IMR-90 (cell line): ENCODE measurements at regions not wholly inside any gene's neighbourhood (a gene's known extent, or its start where the extent isn't known, plus 50 kb on each side); places are given as distances from the start of the nearest gene placed in this dataset.

ENCODE experiments used
- ATAC-seq: fragments of 200-7000 bp; cut with Tn5 transposase; 2 replicates; pipeline ENCODE4 v1.9.1; 2020; ENCODE audit warnings: low read depth, mild to moderate bottlenecking, moderate library complexity
- BruUV-seq: library from RNA; stranded (reverse); fragments of 400-500 nt; replicated peaks from 2 replicates; lab custom pipeline; 2021; lab: Mats Ljungman, UMichigan
- CTCF ChIA-PET: fragments of 300-600 bp; formaldehyde crosslinking; extraction: SDS; loops from one replicate; lab custom pipeline; 2021; ENCODE audit warnings: antibody characterized with exemption; lab: Yijun Ruan, JAX
- POLR2A ChIA-PET: fragments of 300-600 bp; sonication (Branson Sonifier 250); formaldehyde crosslinking; loops from one replicate; lab custom pipeline; 2022; ENCODE audit warnings: antibody characterized with exemption; ENCODE audit not compliant: unreplicated experiment; lab: Charles Lee
- DNase-seq: peaks from one replicate; pipeline ENCODE4 v3.0.0; 2013
- H2AFZ ChIP-seq: replicated peaks from 2 replicates; pipeline ENCODE3; 2013; ENCODE audit warnings: low read length, mild to moderate bottlenecking; ENCODE audit not compliant: poor library complexity
- H2AK5ac ChIP-seq: 2 replicates; pipeline ENCODE4 v1.6.1; 2013; ENCODE audit warnings: low read depth, low read length, inconsistent platforms
- H2AK9ac ChIP-seq: replicated peaks from 2 replicates; pipeline ENCODE3; 2013; ENCODE audit warnings: mild to moderate bottlenecking, low read depth, low read length, moderate library complexity; ENCODE audit not compliant: poor library complexity
- H2BK120ac ChIP-seq: 2 replicates; pipeline ENCODE4 v1.6.1; 2013; ENCODE audit warnings: low read depth, low read length, inconsistent platforms
- H2BK15ac ChIP-seq: 3 replicates; pipeline ENCODE4 v1.6.1; 2013; ENCODE audit warnings: low read depth, low read length, inconsistent platforms
- H2BK20ac ChIP-seq: 2 replicates; pipeline ENCODE4 v1.6.1; 2013; ENCODE audit warnings: low read depth, mild to moderate bottlenecking, inconsistent platforms, low read length, moderate library complexity
- H2BK5ac ChIP-seq: 2 replicates; pipeline ENCODE4 v1.6.1; 2013; ENCODE audit warnings: mild to moderate bottlenecking, low read depth, low read length, inconsistent platforms; ENCODE audit not compliant: poor library complexity, severe bottlenecking
- H3K14ac ChIP-seq: replicated peaks from 2 replicates; pipeline ENCODE4 v1.6.1; 2013; ENCODE audit warnings: low read depth, low read length, inconsistent platforms
- H3K18ac ChIP-seq: 2 replicates; pipeline ENCODE4 v1.6.1; 2013; ENCODE audit warnings: low read depth, low read length, control low read depth
- H3K23ac ChIP-seq: 2 replicates; pipeline ENCODE4 v1.6.1; 2013; ENCODE audit warnings: low read depth, low read length, inconsistent platforms
- H3K27ac ChIP-seq: 2 replicates; pipeline ENCODE4 v1.5.1; 2013; ENCODE audit warnings: mild to moderate bottlenecking, control low read depth, low read length; ENCODE audit not compliant: insufficient read depth
- H3K27me3 ChIP-seq: 2 replicates; pipeline ENCODE4 v1.6.1; 2013; ENCODE audit warnings: low read length; ENCODE audit not compliant: control insufficient read depth, insufficient read depth
- H3K36me3 ChIP-seq: 2 replicates; pipeline ENCODE4 v1.6.1; 2013; ENCODE audit warnings: low read length, mixed read lengths; ENCODE audit not compliant: control insufficient read depth, insufficient read depth
- H3K4ac ChIP-seq: 2 replicates; pipeline ENCODE4 v1.6.1; 2013; ENCODE audit warnings: low read depth, low read length, inconsistent platforms
- H3K4me1 ChIP-seq: 2 replicates; pipeline ENCODE4 v1.6.1; 2013; ENCODE audit warnings: low read length, mixed read lengths; ENCODE audit not compliant: control insufficient read depth, insufficient read depth
- H3K4me2 ChIP-seq: 2 replicates; pipeline ENCODE4 v1.6.1; 2013; ENCODE audit warnings: low read depth, mild to moderate bottlenecking, control low read depth, low read length, moderate library complexity
- H3K4me3 ChIP-seq: 2 replicates; pipeline ENCODE4 v1.5.1; 2013; ENCODE audit warnings: low read depth, mild to moderate bottlenecking, control low read depth, low read length, moderate library complexity; ENCODE audit not compliant: insufficient read depth
- H3K56ac ChIP-seq: 2 replicates; pipeline ENCODE4 v1.6.1; 2013; ENCODE audit warnings: low read length, inconsistent platforms; ENCODE audit not compliant: insufficient read depth; ENCODE audit errors: extremely low read depth
- H3K79me1 ChIP-seq, 2 experiments: 2 replicates each; pipeline ENCODE4 v1.6.1; 2013; ENCODE audit warnings: low read length in 2 of 2, inconsistent platforms in 1 of 2, low read depth in 1 of 2
- H3K9ac ChIP-seq: 2 replicates; pipeline ENCODE4 v1.6.1; 2013; ENCODE audit warnings: low read depth, low read length, control low read depth
- H3K9me1 ChIP-seq: 2 replicates; pipeline ENCODE4 v1.6.1; 2013; ENCODE audit warnings: low read length, inconsistent platforms; ENCODE audit not compliant: insufficient read depth
- H3K9me3 ChIP-seq: 2 replicates; pipeline ENCODE4 v1.6.1; 2013; ENCODE audit warnings: low read length; ENCODE audit not compliant: control insufficient read depth, insufficient read depth
- H4K20me1 ChIP-seq: 2 replicates; pipeline ENCODE4 v1.6.1; 2013; ENCODE audit warnings: low read length, inconsistent platforms; ENCODE audit not compliant: insufficient read depth
- H4K5ac ChIP-seq: 2 replicates; pipeline ENCODE4 v1.6.1; 2013; ENCODE audit warnings: mild to moderate bottlenecking, low read depth, low read length, control low read depth
- H4K8ac ChIP-seq, 2 experiments: 2 replicates each; pipeline ENCODE4 v1.6.1; 2013; ENCODE audit warnings: low read depth in 2 of 2, low read length in 2 of 2, control low read depth in 1 of 2, inconsistent platforms in 1 of 2
- H4K91ac ChIP-seq: 2 replicates; pipeline ENCODE4 v1.6.1; 2013; ENCODE audit warnings: low read depth, low read length, inconsistent platforms; ENCODE audit not compliant: insufficient read depth
- BHLHE40 ChIP-seq: fragments of 150-350 bp; IDR thresholded peaks from 2 replicates; pipeline ENCODE4 v1.6.1; 2016; ENCODE audit warnings: mild to moderate bottlenecking, low read depth, low read length
- CEBPB ChIP-seq: IDR thresholded peaks from 2 replicates; pipeline ENCODE4 v1.6.1; 2012; ENCODE audit warnings: low read depth, low read length, improper control_type of control experiment
- CHD1 ChIP-seq: IDR thresholded peaks from 2 replicates; pipeline ENCODE4 v1.6.1; 2012; ENCODE audit warnings: low read depth, low read length, improper control_type of control experiment
- CTCF ChIP-seq: conservative IDR thresholded peaks from 2 replicates; pipeline ENCODE4 v1.5.1; 2012; ENCODE audit warnings: mild to moderate bottlenecking, low read depth, low read length, improper control_type of control experiment
- FOS ChIP-seq: fragments of 150-350 bp; IDR thresholded peaks from 2 replicates; pipeline ENCODE4 v1.6.1; 2016; ENCODE audit warnings: low read depth, low read length
- MAFK ChIP-seq: IDR thresholded peaks from 2 replicates; pipeline ENCODE4 v1.6.1; 2012; ENCODE audit warnings: low read depth, low read length, improper control_type of control experiment
- MAZ ChIP-seq: IDR thresholded peaks from 2 replicates; pipeline ENCODE4 v1.6.1; 2012; ENCODE audit warnings: low read depth, mild to moderate bottlenecking, low read length, improper control_type of control experiment, moderate library complexity, borderline replicate concordance
- MXI1 ChIP-seq: IDR thresholded peaks from 2 replicates; pipeline ENCODE4 v1.6.1; 2012; ENCODE audit warnings: low read depth, mild to moderate bottlenecking, low read length, moderate library complexity, borderline replicate concordance
- NFE2L2 ChIP-seq: fragments of 150-350 bp; IDR thresholded peaks from 2 replicates; pipeline ENCODE4 v1.6.1; 2016; ENCODE audit warnings: low read depth, mild to moderate bottlenecking, low read length
- POLR2A ChIP-seq: IDR thresholded peaks from 2 replicates; pipeline ENCODE4 v1.6.1; 2012; ENCODE audit warnings: mild to moderate bottlenecking, low read depth, low read length
- RAD21 ChIP-seq: IDR thresholded peaks from 2 replicates; pipeline ENCODE4 v1.6.1; 2012; ENCODE audit warnings: low read length, improper control_type of control experiment
- RCOR1 ChIP-seq: IDR thresholded peaks from 2 replicates; pipeline ENCODE4 v1.6.1; 2012; ENCODE audit warnings: mild to moderate bottlenecking, low read length, improper control_type of control experiment; ENCODE audit not compliant: insufficient replicate concordance
- RFX5 ChIP-seq: IDR thresholded peaks from 2 replicates; pipeline ENCODE4 v1.8.0; 2012; ENCODE audit warnings: low read depth, mild to moderate bottlenecking, low read length, moderate library complexity
- SMC3 ChIP-seq: fragments of 150-350 bp; IDR thresholded peaks from 2 replicates; pipeline ENCODE4 v1.6.1; 2016; ENCODE audit warnings: low read depth, mild to moderate bottlenecking, antibody characterized with exemption, low read length, moderate library complexity
- dilution Hi-C: fragments of 300-500 bp; cut with HindIII; formaldehyde crosslinking; loops from one replicate; pipeline ENCODE4 v1.14.3; 2018; ENCODE audit warnings: low sequenced_read_pairs; ENCODE audit not compliant: unreplicated experiment
- in situ Hi-C: fragments of 300-500 bp; cut with MboI; formaldehyde crosslinking; loops from 3 replicates; pipeline ENCODE4 v1.14.3; 2019; ENCODE audit warnings: low sequenced_read_pairs, inconsistent platforms, mixed read lengths
- intact Hi-C: fragments of 100-400 bp; cut with micrococcal nuclease; formaldehyde crosslinking; loops from 2 replicates; pipeline ENCODE4 v1.10.0; 2022
- TF ChIP-seq, protein P1 (sequence below): fragments of 150-350 bp; IDR thresholded peaks from 2 replicates; pipeline ENCODE4 v1.6.1; 2016; ENCODE audit warnings: low read depth, mild to moderate bottlenecking, low read length, moderate library complexity, borderline replicate concordance
- TF ChIP-seq, protein P2 (sequence below): fragments of 150-350 bp; IDR thresholded peaks from 2 replicates; pipeline ENCODE4 v1.6.1; 2017; ENCODE audit warnings: mild to moderate bottlenecking, antibody characterized with exemption, low read length, low read depth

- Histone ChIP-seq H3K27me3 (no peaks in the 10 kb centered on the region), H2BK120ac (no peak overlapping the region), H4K8ac (no peak overlapping the region), H3K14ac (no peak overlapping the region), H3K27ac (no peak overlapping the region), H3K9me1 (no peaks in the 10 kb centered on the region), H3K4me2 (no peak overlapping the region), H2AK9ac (no peak overlapping the region), H4K91ac (no peak overlapping the region), H3K9ac (no peak overlapping the region), H4K20me1 (no peaks in the 10 kb centered on the region), H3K4me3 (no peak overlapping the region), H3K79me1 (no peaks in the 10 kb centered on the region), H3K4me1 (no peaks in the 10 kb centered on the region), H3K56ac (no peak overlapping the region), H3K18ac (no peak overlapping the region), H2BK20ac (no peak overlapping the region), H4K5ac (no peak overlapping the region), H3K4ac (no peak overlapping the region), H2AFZ (no peak overlapping the region), H3K36me3 (no peaks in the 10 kb centered on the region), H3K9me3 (no peaks in the 10 kb centered on the region; the same call in 1 of the 2 replicates), H2BK15ac (no peak overlapping the region), H2BK5ac (no peak overlapping the region), H2AK5ac (no peak overlapping the region), H3K23ac (no peak overlapping the region)
- ATAC-seq, result no peak
- intact Hi-C loops, result no loop called here
- BruUV-seq, result no TSS peak
- POLR2A ChIA-PET, result no interaction called here
- in situ Hi-C loops, result no loop called here
- CTCF ChIA-PET, result no interaction called here
- TF ChIP-seq MAFK (no peak), CEBPB (no peak), RCOR1 (no peak), CHD1 (no peak), RAD21 (no peak), BHLHE40 (no peak), CTCF (no peak), NFE2L2 (no peak), MAZ (no peak), POLR2A (no peak), MXI1 (no peak), FOS (no peak), RFX5 (no peak), SMC3 (no peak)
- TF ChIP-seq, protein P1, sequence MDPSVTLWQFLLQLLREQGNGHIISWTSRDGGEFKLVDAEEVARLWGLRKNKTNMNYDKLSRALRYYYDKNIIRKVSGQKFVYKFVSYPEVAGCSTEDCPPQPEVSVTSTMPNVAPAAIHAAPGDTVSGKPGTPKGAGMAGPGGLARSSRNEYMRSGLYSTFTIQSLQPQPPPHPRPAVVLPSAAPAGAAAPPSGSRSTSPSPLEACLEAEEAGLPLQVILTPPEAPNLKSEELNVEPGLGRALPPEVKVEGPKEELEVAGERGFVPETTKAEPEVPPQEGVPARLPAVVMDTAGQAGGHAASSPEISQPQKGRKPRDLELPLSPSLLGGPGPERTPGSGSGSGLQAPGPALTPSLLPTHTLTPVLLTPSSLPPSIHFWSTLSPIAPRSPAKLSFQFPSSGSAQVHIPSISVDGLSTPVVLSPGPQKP, result no peak
- TF ChIP-seq, protein P2, sequence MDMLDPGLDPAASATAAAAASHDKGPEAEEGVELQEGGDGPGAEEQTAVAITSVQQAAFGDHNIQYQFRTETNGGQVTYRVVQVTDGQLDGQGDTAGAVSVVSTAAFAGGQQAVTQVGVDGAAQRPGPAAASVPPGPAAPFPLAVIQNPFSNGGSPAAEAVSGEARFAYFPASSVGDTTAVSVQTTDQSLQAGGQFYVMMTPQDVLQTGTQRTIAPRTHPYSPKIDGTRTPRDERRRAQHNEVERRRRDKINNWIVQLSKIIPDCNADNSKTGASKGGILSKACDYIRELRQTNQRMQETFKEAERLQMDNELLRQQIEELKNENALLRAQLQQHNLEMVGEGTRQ, result no peak
- dilution Hi-C loops, result no loop called here
- no peak for DNase-seq
These were observed 336.3 kb upstream of the NCAM2 start for GRCh38 chr21:20661745-20662422.
